GM19395 (cell line): ENCODE measurements at regions not wholly inside any gene's neighbourhood (a gene's known extent, or its start where the extent isn't known, plus 50 kb on each side); places are given as distances from the start of the nearest gene placed in this dataset.
A peak's percentile ranks its signal among the peaks of the same experiment; 100 is the strongest.
"Not testable (repeated sequence)": the region's sequence is repeated elsewhere in the genome, so short reads cannot be mapped to it uniquely, and the experiment has no call there.

Experiments
- ATAC-seq: cut with Tn5 transposase; IDR thresholded peaks from one replicate; pipeline ENCODE4 v1.9.1; 2021; ENCODE audit warnings: mild to moderate bottlenecking, moderate library complexity; ENCODE audit not compliant: unreplicated experiment

DNA sequence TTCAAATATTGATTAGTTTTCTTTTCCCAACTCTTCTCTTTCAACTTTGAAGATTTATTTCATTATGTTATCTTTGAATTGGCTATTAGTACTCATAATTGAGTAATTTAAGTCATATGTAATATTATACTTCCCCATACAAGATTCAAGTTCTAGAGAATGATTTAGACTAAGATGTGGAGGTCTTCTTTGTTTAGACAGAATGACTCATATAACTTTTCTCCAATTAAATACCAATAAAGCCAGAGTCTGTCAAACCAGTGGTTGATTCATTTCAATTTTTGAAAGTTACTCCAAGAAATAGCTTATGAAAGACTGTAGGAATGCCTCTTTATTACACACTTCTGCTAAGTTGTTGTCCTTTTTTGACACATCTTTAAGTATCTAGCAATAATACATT is 115.8 kb upstream of the SLC35F3 start:
- ATAC-seq, result no peak

DNA sequence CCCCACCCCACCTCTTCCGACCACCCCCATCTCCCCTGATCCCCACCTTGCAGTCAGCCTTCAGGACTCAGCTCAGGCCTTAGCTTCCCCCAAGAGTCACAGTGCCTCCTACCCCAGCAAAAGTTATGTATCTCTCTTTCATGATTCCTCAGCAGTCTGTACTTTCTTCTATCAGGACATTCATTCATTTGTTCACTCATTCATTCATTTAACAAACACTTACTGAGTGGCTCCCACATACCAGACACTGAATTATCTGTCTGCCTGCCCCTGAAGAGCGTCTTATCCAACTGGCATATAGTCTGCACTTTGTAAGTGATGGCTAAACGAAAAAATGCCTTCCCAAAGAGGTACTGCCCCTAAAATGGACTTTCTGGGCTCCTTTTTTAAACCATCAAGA is 114.4 kb upstream of the SLC35F3 start:
- ATAC-seq, result no peak

DNA sequence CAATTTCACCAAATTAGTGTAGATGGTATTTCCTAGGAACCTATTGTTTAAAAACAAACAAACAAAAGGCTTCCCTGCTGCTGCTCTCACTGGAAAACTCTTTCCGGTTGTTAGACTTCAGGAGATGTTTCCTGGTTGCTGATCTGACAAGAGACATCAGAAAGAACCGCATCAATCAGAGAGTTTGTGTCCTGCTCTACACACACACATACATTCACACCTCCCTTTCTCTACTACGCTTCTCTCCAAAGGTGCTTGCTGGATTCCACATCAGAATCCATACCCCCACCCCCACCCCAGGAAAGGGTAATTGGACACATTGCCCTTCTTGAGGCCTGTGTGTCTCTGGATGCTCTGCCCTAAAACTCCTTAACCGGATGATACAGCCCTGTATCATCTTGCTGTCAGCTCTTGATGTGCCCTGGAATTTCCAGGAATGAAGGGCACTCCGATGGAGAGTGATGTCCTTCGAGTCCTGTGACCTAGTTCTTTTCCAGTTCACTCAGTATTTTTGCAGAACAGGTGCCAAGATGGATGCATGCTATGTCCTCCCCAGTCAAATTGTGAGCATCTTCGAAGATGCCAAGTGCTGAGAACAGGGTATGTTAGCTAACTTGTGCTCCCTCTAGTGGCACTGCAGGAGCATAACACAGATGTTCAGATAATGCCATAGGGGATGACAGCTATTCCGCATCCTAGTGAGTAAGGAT is 113.7 kb upstream of the SLC35F3 start:
- peak; percentile 93 for ATAC-seq

DNA sequence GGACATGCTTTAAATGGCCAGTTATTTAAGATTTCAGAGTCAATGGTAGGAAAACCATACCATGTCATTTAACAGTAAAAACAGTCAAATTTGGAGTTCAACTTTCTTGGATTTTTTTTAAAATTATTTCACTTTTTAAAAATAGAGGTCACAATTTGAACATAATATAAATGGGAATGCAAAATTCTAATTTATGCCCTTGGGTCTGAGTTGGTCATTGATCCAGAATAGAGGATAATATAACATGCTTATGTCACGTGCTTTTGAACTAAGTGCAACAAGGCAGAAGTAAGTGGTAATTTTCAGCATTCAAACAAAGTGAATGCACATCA is 113.1 kb upstream of the SLC35F3 start:
- ATAC-seq, result no peak

DNA sequence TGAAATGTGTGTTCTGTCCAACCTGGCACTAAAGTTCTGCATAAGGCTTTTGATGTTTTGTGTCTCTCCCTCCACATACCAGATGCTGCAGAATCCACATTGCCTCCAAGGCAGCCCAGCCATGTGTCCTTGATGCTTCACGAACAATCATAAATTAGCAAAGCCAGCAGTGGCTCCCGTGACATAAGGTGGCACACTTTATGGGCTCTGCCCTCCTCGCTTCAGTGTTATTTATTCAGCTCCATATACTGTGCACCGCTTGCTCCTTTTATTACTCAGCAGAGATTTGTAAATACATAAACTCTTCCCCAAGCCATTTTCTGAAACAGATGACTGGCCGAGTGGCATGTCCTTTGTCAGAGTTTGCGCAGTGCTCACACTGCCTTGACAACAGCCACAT is 112.8 kb upstream of the SLC35F3 start:
- no peak for ATAC-seq

DNA sequence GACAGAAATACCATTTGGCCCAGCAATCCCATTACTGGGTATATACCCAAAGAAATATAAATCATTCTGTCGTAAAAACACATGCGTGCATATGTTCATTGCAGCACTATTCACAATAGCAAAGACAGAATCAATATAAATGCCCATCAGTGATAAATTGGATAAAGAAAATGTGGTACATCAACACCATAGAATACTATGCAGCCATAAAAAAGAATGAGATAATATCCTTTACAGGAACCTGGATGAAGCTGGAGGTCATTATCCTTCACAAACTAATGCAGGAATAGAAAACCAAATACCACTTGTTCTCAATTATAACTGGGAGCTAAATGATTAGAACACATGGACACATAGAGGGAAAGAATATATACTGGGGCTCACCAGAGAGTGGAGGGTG is 109.6 kb upstream of the SLC35F3 start:
- ATAC-seq, result no peak

DNA sequence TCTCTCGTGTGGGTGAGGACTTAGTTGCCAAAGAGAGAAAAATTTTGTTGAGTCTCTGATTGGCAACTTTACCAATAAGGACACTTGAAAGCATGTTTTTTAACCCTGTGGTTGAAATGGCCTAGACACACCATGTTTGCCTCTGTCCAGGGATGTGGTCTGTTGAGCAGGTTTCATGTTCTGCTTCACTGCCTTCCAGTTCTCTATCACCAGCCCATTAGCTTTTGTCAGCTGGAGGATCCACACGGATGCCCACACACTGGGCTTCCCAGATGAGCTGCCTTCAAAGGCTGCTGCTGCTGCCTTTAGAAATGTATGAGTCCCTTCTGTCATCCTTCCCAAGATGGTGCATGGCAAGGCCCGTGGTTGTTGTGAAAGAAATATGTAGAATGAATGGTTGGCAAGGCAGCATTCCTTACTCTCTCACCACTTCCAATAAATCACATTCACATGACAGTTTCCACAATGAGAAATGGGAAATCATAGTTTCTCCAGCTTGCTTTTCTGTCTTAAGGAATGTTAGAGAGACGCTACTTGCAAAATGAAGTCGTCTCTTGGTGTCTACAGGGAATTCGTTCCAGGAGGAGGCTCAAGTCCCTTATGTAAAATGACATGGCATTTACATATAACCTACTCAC is 108.2 kb upstream of the SLC35F3 start:
- ATAC-seq, result no peak

DNA sequence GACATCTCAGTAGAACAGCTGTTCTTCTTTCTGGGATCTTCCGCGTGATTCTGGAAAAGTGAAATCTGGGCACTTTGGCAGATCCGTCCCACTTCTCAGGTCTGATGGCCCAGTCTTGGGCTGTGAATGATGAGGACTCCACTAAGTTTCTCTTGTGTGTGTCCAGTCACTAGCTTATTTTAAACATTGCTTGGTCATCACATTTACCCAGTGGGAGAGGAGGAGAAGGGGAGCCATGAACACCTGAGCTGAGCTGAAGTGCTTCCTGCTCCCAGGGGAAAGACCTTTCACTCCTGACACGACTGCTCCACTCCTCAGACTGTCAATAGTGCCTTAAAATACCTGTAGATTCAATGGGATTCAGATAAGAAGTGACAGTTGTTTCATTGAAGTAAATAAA is 101.9 kb upstream of the SLC35F3 start:
- no peak for ATAC-seq

DNA sequence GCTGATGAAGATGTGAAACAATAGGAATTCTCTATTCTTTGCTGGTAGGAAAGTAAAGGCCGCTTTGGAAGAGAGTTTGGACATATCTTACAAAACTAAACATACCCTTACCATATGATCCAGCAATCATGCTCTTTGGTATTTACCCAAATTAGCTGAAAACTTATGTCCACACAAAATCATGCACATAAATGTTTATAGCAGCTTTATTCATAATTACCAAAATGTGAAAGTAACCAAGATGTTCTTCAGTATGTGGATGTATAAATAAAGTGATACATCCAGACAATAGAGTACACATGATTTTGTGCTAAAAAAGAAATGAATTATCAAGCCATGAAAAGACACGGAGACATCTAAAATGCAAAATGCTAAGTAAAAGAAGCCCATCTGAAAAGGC is 98.7 kb upstream of the SLC35F3 start:
- no peak for ATAC-seq

DNA sequence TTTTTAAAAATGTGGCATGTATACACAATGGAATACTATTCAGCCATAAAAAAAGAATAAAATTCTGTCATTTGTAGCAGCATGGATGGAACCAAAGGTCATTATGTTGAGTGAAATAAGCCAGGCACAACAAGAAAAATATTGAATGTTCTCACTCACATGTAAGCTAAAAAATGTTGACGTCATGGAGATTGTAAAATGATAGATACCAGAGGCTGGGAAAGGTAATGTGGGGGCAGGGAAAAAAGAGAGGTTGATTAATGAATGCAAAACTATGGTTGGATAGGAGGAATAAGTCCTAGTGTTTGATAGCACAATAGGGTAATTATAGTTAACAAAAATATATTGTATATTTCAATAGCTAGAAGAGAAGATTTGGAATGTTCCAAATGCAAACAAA is 89.1 kb upstream of the SLC35F3 start:
- no peak for ATAC-seq

DNA sequence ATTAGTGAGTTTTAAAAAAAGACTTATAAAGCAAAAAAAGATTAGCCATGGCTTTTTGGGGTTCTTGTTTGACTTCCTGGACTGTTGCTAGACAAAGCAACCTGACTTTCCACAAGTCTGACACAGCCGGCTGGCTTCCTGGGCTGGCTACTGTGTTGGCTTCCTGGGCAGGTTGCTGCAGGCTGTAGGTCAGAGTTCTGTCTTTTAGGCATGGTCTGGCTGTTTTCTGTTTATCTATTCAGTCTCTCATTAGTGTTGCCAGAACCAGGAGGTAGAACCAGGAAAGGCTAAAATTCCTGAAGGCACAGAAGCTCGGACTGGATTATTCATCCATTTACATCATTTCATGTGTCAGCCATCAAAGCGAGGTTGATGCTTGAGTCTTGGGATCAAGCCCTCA is 88.6 kb upstream of the SLC35F3 start:
- ATAC-seq, result no peak

DNA sequence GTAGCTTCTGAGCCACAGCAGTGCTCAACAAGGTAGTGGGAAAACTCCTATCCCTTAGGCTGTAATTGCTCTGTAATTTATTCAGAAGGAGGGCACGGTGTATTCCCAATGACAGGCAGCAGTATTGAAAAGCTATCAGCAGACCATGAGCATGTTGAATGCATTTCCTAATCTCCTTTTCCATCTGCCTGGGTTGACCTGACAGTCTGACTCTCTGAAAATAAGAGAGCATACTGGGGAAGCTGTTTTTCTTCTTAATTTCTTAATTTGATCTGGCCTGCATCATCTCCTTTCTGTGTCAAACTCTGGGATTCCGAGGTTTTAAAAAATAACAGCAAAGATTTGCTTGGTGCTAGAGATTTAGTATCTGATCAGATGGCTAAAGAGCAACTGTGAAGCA is 88.1 kb upstream of the SLC35F3 start:
- ATAC-seq, result no peak

DNA sequence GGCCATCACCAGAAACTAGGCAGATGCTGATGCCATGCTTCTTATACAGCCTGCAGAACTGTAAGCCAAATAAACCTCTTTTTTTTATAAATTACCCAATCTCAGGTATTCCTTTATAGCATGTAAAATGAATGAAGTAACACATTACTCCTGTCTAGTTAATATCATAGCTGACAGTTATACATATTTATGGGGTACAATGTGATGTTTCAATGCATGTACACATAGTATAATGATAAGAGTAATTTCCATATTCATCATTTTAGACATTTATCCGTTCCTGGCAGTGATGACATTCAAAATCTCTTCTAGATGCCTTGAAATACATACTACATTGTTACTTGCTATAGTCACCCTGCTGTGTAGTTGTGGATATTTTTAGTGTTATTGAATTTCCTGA is 85.4 kb upstream of the SLC35F3 start:
- ATAC-seq, result no peak

DNA sequence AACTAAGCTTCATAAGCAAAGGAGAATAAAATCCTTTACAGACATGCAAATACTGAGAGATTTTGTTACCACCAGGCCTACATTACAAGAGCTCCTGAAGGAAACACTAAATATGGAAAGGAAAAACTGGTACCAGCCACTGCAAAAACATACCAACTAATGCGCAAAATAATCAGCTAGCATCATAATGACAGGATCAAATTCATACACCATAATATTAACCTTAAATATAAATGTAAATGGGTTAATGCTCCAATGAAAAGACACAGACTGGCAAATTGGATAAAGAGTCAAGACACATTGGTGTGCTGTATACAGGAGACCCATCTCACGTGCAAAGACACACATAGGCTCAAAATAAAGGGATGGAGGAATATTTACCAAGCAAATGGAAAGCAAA is 80.3 kb upstream of the SLC35F3 start:
- ATAC-seq, result not testable (repeated sequence)

DNA sequence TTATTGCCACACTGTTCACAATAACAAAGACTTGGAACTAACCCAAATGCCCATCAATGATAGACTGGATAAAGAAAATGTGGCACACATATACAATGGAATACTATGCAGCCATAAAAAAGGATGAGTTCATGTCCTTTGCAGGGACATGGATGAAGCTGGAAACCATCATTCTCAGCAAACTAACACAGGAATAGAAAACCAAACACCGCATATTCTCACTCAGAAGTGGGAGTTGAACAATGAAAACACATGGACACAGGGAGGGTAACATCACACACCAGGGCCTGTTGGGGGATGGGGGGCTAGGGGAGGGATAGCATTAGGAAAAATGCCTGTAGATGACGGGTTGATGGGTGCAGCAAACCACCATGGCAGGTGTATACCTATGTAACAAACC is 76.5 kb upstream of the SLC35F3 start:
- ATAC-seq, result not testable (repeated sequence)

DNA sequence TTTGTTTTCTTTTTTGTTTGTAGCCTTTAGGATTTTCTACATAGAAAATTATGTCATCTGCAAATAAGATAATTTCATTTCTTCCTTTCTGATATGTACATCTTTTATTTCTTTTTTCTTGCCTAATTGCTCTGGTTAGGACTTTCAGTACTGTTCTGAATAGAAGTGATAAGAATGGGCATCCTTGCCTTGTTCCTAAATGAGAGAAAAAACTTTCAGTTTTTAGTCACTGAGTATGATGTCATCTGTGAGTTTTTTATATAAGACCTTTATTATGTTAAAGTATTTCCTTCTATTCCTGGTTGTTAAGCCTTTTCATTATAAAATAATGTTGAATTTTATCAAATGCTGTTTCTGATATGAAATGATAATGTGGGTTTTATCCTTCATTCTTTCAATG is 76.0 kb upstream of the SLC35F3 start:
- ATAC-seq, result no peak

DNA sequence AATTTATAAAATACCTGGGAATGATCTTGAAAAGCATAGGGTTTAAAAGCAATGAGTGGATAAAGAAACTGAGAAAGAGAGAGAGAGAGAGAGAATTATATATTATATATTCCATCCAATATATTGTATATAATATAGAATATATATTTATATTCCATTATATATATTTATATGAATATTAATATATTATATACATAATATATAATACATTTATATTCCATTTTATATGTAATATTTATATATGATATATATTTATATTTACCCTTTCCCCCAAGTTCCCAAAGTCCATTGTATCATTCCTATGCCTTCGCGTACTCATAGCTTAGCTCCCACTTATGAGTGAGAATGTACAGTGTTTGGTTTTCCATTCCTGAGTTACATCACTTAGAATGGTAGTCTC is 69.9 kb upstream of the SLC35F3 start:
- no peak for ATAC-seq

DNA sequence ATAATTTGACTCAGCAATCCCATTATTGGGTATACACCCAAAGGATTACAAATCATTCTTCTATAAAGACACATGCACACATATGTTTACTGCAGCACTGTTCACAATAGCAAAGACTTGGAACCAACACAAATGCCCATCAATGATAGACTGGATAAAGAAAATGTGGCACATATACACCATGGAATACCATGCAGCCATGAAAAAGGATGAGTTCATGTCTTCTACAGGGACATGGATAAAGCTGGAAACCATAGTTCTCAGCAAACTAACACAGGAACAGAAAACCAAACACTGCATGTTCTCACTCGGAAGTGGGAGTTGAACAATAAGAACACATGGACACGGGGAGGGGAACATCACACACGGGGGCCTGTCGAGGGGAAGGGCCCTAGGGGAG is 66.3 kb upstream of the SLC35F3 start:
- not testable (repeated sequence) for ATAC-seq

DNA sequence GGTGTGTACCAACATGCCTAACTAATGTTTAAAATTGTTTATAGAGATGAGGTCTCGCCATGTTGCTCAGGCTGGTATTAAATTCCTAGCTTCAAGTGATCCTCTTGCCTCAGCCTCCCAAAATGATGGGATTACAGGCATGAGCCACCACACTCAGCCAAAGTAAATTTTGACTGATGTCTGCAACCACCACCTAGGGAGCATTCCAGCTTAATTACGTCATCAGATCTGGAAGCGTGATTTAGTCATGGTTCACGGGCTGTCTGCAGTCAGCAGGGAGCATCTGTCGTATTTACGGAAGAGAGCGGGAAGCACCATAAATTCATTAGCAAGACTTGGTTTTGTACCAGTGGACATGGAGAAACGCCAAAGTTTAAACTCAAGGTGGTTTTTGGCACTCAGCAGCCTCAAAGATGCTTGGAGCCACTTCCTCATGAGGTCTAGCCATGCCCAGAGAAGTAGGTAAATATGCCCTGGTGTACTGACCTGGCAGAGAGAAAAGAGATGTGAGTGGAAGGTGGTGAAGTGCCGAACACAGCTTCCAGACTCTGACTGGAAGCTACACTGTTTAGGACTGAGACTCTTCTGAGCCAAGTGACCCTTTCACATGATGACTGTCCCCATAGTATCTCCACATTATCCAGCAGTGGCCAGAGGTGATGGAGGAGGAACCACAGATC is 60.8 kb upstream of the SLC35F3 start:
- ATAC-seq, result no peak

DNA sequence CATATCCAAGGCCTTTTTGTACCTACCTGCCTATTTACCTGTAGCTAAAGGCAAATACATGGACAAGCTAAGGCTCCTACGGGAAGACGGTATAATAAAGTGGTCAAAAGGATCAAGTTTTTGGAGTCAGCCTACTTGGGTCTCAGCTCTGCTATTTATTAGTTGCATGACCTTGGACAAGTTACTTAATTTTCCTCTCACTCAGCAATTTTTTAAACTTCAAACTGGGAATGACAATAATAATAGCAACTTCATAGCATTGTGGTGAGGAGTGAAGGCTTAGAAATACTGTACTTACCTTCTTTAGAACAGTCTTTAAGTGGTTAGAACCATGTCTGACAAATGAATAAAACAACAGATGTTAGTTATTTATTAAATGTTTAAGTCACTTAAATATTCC is 60.2 kb upstream of the SLC35F3 start:
- ATAC-seq, result no peak

DNA sequence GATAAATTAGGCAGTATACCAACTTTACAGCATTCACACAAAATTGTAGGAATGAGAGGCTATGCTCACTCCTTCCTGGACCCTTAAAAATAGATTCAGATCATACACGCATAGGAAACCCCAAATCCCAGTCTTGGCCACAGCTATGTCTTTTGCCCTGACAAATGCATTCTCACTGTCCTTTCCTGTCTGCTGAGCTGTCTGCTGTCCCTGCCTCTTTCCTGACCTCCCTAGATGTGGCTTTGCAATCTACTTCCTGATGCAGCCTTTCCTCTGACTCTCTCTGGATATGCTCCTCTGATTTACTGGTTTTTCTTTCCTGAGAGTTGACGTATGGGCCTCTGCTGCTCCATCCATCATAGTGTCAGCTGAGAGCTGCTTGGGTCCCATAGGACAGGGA is 59.8 kb upstream of the SLC35F3 start:
- no peak for ATAC-seq
